ENCODE measurements at regions not wholly inside any gene's neighbourhood (a gene's known extent, or its start where the extent isn't known, plus 50 kb on each side); places are given as distances from the start of the nearest gene placed in this dataset.

DNA sequence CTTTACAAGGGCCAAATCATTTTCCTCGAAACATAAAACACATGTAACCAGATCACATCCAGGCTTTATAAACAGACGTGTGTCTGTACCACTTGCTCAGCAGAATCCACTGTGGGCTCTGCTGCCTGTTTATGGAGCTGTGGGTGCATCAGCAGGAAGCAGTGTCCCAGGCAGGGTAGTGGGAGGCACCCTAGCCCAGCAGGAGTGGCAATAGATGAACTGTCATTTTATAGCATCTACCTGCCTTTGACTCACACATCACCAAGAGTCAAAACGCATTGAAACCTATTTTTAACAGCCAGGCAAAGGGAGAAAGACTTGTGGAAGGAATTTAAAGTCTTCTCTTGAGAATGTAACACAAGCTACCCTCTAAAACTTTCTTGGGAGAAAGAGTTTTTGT is 169.1 kb upstream of the TENM3 start:
- Histone ChIP-seq H3K9ac (no peak overlapping the region), H4K20me1 (ENCODE audit: insufficient read depth) (no peaks in the 10 kb centered on the region), H3K4me3 (IDR thresholded peaks at IDR 0.05; ENCODE audit: insufficient read depth, low read depth, low read length) (no peak overlapping the region), H3K27ac (no peak overlapping the region), H3K4me2 (no peak overlapping the region), H3K27me3 (ENCODE audit: insufficient read depth, low read depth) (no peaks in the 10 kb centered on the region), H3K4me1 (ENCODE audit: low read depth, poor library complexity, severe bottlenecking) (peaks cover 1% of the 10 kb centered on the region), H3K36me3 (ENCODE audit: insufficient read depth) (no peaks in the 10 kb centered on the region), H2AFZ (ENCODE audit: low read depth) (no peak overlapping the region), H3K79me2 (ENCODE audit: insufficient read depth, low read depth) (no peaks in the 10 kb centered on the region)
- TF ChIP-seq, protein P1, sequence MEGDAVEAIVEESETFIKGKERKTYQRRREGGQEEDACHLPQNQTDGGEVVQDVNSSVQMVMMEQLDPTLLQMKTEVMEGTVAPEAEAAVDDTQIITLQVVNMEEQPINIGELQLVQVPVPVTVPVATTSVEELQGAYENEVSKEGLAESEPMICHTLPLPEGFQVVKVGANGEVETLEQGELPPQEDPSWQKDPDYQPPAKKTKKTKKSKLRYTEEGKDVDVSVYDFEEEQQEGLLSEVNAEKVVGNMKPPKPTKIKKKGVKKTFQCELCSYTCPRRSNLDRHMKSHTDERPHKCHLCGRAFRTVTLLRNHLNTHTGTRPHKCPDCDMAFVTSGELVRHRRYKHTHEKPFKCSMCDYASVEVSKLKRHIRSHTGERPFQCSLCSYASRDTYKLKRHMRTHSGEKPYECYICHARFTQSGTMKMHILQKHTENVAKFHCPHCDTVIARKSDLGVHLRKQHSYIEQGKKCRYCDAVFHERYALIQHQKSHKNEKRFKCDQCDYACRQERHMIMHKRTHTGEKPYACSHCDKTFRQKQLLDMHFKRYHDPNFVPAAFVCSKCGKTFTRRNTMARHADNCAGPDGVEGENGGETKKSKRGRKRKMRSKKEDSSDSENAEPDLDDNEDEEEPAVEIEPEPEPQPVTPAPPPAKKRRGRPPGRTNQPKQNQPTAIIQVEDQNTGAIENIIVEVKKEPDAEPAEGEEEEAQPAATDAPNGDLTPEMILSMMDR (conservative IDR thresholded peaks at IDR 0.05; ENCODE audit: low read depth, low read length) = no peak

DNA sequence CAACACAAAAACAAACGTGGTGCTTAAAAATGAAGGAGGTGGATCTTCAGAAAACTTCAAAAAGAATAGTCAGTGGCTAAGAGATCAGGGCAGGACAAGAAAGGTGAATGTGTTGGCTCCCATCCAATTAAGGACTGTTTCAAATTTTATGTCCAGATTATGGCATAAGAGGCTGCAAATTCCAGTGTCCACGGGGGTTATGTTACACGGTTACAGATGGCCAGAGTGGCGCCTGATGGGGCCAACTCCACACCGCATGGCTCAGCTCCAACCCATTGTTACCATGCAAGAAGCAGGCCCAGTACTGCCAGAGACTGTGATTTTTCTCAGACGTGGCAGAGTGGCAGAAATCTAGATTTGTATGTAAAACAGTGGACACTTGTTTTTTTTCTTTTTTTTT is 168.4 kb upstream of the TENM3 start:
- H3K27ac ChIP-seq = no peak overlapping the region
- TF ChIP-seq, protein P1 (conservative IDR thresholded peaks at IDR 0.05; ENCODE audit: low read depth, low read length) = no peak
- no peak overlapping the region for H3K9ac ChIP-seq
- no peak overlapping the region for H2AFZ ChIP-seq (ENCODE audit: low read depth)
- H3K4me2 ChIP-seq = no peak overlapping the region
- no peaks in the 10 kb centered on the region for H4K20me1 ChIP-seq (ENCODE audit: insufficient read depth)
- no peaks in the 10 kb centered on the region for H3K4me1 ChIP-seq (ENCODE audit: low read depth, poor library complexity, severe bottlenecking)
- H3K36me3 ChIP-seq (ENCODE audit: insufficient read depth) = no peaks in the 10 kb centered on the region
- H3K4me3 ChIP-seq (IDR thresholded peaks at IDR 0.05; ENCODE audit: insufficient read depth, low read depth, low read length) = no peak overlapping the region
- no peaks in the 10 kb centered on the region for H3K79me2 ChIP-seq (ENCODE audit: insufficient read depth, low read depth)
- no peaks in the 10 kb centered on the region for H3K27me3 ChIP-seq (ENCODE audit: insufficient read depth, low read depth)

DNA sequence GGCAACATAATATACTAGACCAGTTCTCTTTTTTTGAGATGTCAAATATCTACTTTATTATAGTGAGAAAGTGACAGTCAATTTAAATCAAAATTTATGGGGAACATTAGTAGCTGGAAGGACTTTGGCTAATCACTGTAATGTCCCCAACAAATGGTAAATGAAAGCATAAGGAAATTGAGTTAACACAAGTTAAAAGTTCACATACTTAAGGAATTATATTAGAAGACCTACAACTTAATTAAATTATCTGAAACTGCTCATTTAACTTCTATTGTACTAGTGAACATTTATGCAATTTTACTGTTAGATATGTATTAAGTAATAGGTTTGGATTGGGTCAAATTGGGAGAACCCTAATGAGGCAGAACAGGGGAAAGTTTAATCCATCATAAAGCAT is 160.3 kb upstream of the TENM3 start:
- H3K36me3 ChIP-seq (ENCODE audit: insufficient read depth) = no peaks in the 10 kb centered on the region
- no peaks in the 10 kb centered on the region for H4K20me1 ChIP-seq (ENCODE audit: insufficient read depth)
- H3K4me2 ChIP-seq = no peak overlapping the region
- TF ChIP-seq, protein P1 (conservative IDR thresholded peaks at IDR 0.05; ENCODE audit: low read depth, low read length) = no peak
- H3K4me1 ChIP-seq (ENCODE audit: low read depth, poor library complexity, severe bottlenecking) = no peaks in the 10 kb centered on the region
- no peak overlapping the region for H3K9ac ChIP-seq
- no peak overlapping the region for H3K27ac ChIP-seq
- no peaks in the 10 kb centered on the region for H3K79me2 ChIP-seq (ENCODE audit: insufficient read depth, low read depth)
- no peak overlapping the region for H3K4me3 ChIP-seq (IDR thresholded peaks at IDR 0.05; ENCODE audit: insufficient read depth, low read depth, low read length)
- H3K27me3 ChIP-seq (ENCODE audit: insufficient read depth, low read depth) = no peaks in the 10 kb centered on the region
- no peak overlapping the region for H2AFZ ChIP-seq (ENCODE audit: low read depth)

GRCh38 chr4:182083671-182084410 is 159.4 kb upstream of the TENM3 start:
- Histone ChIP-seq H3K4me3 (IDR thresholded peaks at IDR 0.05; ENCODE audit: insufficient read depth, low read depth, low read length) (no peak overlapping the region), H3K36me3 (ENCODE audit: insufficient read depth) (no peaks in the 10 kb centered on the region), H3K79me2 (ENCODE audit: insufficient read depth, low read depth) (no peaks in the 10 kb centered on the region), H3K9ac (no peak overlapping the region), H3K4me1 (ENCODE audit: low read depth, poor library complexity, severe bottlenecking) (peaks cover 2% of the 10 kb centered on the region), H3K27ac (no peak overlapping the region), H3K27me3 (ENCODE audit: insufficient read depth, low read depth) (no peaks in the 10 kb centered on the region), H2AFZ (ENCODE audit: low read depth) (no peak overlapping the region), H4K20me1 (ENCODE audit: insufficient read depth) (no peaks in the 10 kb centered on the region), H3K4me2 (no peak overlapping the region)
- TF ChIP-seq, protein P1 (conservative IDR thresholded peaks at IDR 0.05; ENCODE audit: low read depth, low read length) = no peak

Data from KMS-11 (cell line).